Lower leg skin (tissue), 3 donors: ENCODE measurements at regions not wholly inside any gene's neighbourhood (a gene's known extent, or its start where the extent isn't known, plus 50 kb on each side); places are given as distances from the start of the nearest gene placed in this dataset.

ENCODE experiments used
- CTCF ChIP-seq, 3 donors: fragments of 450-650 bp; IDR thresholded peaks; one replicate each; pipeline ENCODE4 v1.5.1; 2016; ENCODE audit warnings: antibody characterized with exemption in 3 of 3, mild to moderate bottlenecking in 3 of 3, moderate library complexity in 2 of 3
- POLR2A ChIP-seq, 2 donors: fragments of 450-650 bp; IDR thresholded peaks; one replicate each; pipeline ENCODE4 v1.6.1; 2016 to 2017; ENCODE audit warnings: antibody characterized with exemption in 2 of 2, mild to moderate bottlenecking in 1 of 2, moderate library complexity in 1 of 2

GRCh38 chr11:97615546-97615945 lies 1225.7 kb downstream of the JRKL start:
- TF ChIP-seq CTCF (IDR thresholded peaks at IDR 0.05), result no peak
- no peak for TF ChIP-seq POLR2A (IDR thresholded peaks at IDR 0.05)
